Pons (tissue), 1 donor: ENCODE measurements at regions not wholly inside any gene's neighbourhood (a gene's known extent, or its start where the extent isn't known, plus 50 kb on each side); places are given as distances from the start of the nearest gene placed in this dataset.
"Not testable (repeated sequence)": the region's sequence is repeated elsewhere in the genome, so short reads cannot be mapped to it uniquely, and the experiment has no call there.

Experiments
- DNase-seq: peaks from one replicate; pipeline ENCODE4 v3.0.0-alpha.2; 2016; ENCODE audit warnings: low spot score

DNA sequence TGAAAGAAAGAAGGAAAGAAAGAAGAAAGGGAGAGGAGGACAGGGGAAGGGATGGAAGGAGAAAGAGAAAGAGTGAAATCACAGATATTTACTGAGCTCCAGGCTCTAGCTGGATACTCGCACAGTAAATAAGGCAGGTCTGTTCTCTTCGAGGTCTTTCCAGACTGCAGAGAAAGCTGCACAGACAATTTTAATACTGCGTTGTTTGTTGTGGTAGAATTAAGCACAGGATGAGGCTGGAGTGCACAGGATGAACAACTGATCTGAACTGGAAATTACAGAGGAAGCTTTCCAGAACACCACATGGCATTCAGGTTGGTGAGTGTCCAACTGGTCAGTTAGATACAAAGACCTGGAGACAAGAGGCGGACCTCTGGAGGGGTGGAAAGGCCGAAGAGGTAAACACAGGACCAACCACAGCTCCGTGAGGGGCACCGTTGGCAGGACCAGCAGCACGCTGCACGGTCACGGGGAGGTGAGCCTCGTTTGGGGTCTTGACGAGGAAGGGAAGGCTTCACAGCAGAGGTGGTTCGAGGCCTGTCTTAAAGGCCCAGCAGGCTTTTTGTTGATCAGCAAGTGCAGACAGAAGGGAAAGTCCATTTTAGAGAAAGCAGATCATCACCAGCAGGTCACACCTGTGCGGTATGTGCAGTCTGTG, 121.7 kb downstream of the ATP6V0E2 start:
- not testable (repeated sequence) for DNase-seq

DNA sequence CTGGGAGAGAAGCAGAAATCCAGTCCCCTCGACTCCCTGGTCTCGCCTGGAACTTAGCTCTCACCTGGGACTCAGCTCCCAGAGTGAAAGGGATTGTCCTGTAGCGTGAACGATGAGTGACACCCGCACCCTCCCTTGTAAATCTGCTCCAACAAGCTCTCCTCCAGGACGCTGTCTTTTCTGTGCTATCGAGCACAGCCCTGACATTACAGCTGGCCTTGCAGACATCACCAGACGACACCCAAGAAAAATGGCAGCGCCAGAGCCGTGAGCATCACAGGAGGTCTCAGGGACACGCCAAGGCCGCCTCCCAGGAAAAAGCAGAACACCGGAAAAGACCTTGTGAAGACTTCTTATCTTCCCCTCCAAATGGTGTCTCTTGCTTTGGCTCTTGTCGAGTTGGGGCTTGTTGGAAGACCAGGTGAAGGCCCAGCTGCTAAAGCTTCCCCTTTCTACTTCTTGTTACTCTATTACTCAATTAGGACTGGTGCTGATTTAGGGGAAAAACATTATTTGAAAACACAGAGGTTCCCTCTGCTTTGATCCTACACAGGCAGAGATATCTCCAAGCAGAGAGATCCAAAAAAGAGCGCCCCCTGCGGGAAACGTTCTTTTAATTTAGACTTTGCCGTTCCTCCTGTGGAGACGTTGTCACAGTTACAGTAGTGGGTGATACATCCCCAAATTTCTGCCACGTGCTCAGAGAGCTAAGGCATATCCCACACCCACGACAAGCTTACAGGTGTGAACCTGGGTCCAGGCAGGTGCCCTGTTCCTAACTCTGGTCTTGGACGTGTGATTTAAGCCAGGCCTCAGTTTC, 127.2 kb downstream of the ATP6V0E2 start:
- not testable (repeated sequence) for DNase-seq

DNA sequence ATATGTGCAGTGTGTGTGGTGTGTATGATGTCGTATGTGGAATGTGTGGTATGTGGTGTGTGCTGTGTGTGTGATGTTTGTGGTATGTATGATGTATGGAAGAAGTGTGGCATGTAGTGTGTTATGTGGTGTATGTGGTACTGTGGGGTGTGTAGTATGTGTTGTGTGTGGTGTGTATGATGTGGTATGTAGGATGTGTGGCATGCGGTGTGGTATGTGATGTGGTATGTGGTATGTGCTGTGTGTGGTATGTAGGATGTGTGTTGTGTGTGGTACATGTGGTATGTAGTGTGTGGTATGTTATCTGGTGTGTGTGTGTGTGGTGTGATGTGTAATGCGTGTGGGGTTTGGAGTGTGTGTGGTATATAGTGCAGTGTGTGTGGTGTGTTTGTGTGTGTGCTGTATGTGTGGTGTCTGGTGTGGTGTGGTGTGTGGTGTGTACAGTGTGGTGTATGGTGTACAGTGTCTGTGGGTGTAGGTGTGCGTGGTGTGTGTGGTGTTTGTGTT, 129.6 kb downstream of the ATP6V0E2 start:
- DNase-seq: no peak

DNA sequence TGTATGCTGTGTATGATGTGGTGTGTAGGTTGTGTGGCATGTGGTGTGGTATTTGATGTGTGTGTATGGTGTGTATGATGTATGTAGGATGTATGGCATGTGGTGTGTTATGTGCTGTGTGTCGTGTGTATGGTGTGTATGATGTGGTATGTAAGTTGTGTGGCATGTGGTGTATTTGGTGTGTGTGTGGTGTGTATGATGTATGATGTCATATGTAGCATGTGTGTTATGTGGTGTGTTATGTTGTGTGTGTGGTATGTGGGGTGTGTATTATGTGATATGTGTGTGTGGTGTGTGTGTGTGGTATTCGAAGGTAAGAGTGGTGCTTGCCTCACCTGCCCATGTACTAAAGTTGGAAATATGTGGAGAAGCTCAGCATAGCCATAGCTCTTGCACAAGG, 130.2 kb downstream of the ATP6V0E2 start:
- DNase-seq: not testable (repeated sequence)

DNA sequence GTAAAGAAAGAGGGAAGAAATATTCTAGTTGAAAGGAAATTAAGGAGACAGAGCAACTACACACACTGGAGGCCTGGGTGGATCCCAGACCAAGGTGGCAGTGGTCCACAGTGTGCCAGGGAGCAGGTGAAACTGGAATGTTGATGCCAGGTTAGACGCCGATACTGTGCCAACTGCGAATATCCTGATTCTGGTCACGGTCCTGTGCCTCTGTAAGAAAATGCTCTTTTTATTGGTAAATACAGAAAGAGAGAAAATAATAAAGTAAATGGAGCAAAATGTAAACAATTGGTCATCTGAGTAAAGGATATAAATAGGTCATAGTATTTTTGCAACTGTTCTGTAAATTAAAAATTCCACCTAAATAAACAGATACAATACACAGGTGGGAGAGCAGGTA, 131.1 kb downstream of the ATP6V0E2 start:
- DNase-seq: not testable (repeated sequence)

DNA sequence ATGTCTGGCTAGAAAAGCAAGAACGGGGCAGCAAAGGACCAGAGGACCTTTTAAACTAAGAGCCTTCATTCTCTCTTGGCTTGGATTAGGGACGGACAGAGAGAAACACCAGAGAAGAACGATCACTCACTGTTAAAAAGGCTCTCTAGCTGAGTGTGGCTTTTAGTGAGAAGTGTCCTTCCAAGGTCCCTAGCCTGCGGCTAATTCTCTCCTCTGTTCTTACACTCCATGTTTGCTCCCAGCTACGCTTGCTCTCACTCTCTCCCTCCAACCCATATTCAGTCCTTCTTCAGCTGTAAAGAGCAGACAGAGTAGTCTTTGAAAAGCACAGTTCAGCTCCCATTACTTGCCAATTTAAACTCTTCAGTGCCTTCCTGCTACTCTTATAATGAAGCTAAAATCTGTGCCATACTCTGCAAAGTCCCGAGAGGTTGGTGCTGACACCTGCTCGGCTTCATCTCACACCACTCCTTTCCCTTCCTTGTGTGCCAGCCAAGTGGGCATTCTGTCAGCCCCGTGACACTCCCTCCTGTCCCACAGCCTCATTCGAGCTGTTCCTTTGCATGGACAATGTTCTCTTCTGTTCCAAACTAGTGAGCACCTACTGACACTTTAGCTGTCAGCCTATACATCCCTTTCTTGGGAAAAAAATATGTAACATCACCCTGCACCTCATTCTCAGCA, 136.0 kb downstream of the ATP6V0E2 start:
- DNase-seq: not testable (repeated sequence)

DNA sequence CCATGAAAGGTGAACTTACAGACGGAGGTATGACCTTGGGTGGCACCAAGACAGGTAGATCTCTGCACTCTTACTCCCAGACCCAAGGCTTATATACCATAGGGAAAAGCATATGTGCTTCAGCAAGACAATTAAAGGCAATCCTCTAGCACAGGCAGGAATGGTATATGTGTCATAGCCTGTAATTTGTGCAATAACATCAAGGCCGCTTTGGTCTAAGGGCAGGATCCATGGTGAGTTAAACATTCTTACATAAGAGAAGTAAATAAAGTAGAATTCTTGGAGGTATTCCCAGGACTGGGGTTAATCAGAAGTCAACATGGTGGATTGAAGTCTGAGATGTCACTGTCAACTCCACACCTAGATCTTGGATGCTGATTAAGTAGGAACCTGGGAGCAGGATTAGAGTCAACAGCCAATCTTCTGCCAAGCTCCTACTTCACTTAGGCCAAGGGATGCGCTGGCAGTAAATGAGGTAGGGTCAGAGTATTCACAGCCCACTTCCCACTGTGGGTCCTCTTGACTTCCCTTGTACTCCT, 143.0 kb downstream of the ATP6V0E2 start:
- DNase-seq: not testable (repeated sequence)

DNA sequence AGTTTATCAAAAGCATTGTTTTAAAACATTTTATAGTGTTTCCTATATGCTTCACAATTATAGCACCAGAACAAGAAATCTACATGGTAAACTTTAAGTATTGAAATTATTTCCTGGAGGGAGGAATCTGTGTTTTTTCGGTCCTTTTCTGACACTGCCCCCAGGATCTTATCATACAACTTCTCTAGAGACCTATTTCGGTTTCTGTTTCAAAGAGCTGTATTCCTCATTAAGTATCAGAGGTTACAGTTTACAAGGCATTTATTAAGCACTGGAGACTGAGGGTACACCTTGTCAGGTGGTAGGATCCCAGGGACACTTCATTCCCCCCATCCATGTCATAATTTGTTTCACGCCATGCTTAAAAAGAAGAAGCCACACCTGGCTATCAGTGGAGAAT, 146.4 kb downstream of the ATP6V0E2 start:
- DNase-seq: not testable (repeated sequence)

DNA sequence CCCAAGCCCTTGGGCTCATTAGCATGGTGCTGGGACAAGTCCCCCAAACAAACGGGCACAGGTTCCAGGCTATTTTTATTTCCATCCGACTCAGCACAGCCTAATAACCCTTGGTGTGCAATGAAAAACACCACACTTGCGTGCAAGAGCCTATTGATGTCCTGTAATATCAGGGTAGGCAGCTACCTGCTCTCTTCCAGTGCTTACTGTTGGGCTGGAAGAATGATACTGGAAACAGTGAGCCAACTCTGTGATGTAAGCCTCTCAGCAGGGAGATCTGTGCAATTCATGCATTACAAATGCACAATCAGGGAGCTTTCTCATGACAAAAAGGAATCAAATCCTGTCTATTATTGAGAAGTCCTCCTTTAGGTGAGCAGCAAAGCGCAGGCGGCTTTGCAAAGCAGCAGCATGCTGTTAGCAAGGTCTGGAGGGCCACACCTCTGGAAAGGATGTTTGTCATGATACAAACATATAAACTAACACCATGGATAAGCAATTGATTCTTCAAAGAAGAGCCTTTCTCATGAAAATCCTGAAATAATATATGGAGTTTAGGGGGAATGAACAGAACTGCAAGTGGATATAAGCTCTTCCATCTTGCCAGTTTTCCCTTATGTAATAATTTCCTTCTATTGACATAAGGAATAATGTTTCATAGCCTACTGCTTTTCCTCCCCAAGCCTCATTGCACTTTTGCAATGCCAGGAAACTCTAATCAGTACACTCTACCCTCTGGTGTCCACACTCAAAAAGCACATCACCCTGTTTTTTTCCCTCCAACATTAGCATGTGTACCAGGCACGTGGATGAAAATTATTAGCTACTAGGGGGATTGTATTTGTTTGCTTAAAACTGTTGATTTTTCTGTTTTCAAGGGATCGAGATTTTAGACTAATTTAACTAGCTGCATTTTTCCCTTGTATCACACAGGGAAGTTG, 151.1 kb downstream of the ATP6V0E2 start:
- DNase-seq: not testable (repeated sequence)

DNA sequence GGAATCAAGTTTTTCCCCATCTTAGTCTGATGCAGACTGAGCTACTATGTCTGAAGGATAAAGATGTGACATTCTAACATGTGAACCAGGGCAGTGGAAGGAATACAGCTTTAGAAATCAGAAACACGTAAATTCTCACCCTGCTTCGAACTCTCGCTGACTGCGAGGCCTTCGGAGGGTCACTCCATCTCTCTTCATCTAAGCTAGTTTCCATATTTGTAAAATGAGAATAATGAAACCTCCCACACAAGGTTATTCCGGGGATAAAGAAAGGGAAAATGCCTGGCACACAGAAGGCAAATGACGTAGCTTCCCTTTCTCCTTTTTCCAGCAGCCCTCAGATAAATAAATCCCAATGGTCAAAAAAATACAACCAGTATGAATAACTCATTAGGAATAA, 152.0 kb downstream of the ATP6V0E2 start:
- not testable (repeated sequence) for DNase-seq

DNA sequence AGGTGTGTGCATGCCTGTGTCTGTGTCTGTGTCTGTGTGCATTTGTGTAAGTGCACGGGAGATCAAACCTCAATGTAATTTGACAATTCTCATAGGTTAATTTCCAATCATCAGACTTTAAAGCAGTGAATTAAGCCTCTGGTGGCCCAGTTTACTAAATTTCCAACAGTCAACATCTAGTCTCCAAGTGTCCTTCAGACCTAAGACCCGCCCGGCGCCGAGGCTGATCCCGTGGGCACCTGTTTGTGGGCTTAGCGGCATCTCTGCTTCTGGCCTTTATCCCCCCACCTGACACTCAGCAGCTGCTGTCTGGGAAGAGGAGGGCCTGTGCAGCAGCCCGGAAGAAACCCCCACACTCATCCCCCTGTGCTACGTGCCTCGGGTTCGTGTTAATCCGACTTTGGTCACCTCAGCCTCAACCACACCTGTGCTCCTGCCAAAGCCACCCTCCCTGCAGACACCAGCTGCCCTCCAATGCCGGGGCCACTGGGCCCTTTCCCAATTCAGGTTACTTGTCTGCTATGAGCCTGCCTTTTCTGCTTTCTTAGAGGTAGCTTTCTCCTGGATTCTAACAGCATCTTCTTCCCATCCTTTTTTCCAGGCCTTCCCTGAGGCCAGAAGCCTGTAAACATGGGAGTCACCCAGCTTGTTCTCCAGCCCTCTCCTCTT, 154.7 kb downstream of the ATP6V0E2 start:
- not testable (repeated sequence) for DNase-seq

DNA sequence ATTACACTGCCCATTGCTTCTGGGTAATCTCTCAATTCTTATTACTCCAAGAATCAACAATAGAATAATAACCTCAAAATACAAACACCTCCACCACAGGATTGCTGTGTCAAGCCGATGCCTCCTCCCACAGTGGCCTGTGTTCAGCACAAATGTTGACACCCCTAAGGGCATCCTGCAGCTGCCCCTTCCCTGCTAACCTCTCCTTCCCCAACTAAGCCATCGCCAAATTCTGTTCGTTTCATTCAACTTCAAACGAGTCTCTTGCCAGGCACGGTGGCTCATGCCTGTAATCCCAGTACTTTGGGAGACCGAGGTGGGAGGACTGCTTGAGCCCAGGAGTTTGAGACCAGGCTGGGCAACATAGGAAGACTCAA, 155.2 kb downstream of the ATP6V0E2 start:
- DNase-seq: not testable (repeated sequence)

DNA sequence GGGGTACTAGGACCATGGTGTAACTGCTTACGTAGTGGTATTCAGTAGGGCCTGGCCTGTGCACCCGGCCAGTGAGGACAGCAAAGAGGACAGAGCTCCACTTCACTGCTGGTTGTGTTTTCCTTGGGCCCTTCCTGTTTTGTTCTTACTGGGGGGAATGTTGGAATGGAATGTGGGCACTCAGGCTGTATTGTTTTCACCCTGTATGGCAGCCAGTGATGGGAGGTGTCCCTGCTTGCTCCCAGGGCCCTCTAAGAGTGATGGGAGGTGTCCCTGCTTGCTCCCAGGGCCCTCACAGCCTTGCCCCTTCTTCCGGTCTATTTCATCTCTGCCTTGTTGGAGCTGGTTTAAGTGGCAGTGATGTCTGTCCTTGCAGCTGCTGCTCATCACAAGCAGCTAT, 158.0 kb downstream of the ATP6V0E2 start:
- not testable (repeated sequence) for DNase-seq

DNA sequence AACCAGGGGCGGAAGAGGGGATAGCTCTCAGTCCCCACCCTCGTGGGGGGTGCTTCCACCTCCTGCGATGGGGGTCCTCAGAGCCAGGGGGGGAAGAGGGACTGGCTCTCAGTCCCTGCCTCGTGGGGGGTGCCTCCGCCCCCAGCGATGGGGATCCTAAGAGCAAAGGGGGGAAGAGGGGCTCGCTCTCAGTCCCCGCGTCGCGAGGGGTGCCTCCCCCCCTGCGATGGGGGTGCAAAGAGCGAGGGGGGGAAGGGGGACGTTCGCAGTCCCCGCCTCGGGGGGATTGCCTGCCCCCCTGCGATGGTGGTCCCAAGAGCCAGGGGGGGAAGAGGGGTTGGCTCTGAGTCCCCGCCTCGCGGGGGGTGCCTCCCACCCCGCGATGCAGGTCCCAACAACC, 159.9 kb downstream of the ATP6V0E2 start:
- not testable (repeated sequence) for DNase-seq

DNA sequence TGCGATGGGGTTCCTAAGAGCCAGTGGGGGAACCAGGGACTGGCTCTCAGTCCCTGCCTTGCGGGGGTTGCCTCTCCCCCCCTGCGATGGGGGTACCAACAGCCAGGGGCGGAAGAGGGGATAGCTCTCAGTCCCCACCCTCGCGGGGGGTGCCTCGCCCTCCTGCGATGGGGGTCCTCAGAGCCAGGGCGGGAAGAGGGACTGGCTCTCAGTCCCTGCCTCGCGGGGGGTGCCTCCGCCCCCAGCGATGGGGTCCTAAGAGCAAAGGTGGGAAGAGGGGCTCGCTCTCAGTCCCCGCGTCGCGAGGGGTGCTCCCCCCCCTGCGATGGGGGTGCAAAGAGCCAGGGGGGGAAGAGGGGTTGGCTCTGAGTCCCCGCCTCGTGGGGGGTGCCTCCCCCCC, 162.0 kb downstream of the ATP6V0E2 start:
- DNase-seq: not testable (repeated sequence)

DNA sequence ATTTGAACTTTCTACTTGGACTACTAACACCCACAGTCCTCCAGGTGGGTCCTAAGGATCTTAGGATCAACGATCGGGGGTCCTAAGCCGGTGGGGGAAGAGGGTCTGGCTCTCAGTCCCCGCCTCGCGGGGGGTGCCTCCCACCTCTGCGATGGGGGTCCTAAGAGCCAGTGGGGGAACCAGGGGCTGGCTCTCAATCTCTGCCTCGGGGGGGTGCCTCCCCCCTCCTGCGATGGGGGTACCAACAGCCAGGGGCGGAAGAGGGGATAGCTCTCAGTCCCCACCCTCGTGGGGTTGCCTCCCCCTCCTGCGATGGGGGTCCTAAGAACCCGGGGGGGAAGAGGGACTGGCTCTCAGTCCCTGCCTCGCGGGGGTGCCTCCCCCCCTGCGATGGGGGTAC, 165.3 kb downstream of the ATP6V0E2 start:
- DNase-seq: not testable (repeated sequence)

DNA sequence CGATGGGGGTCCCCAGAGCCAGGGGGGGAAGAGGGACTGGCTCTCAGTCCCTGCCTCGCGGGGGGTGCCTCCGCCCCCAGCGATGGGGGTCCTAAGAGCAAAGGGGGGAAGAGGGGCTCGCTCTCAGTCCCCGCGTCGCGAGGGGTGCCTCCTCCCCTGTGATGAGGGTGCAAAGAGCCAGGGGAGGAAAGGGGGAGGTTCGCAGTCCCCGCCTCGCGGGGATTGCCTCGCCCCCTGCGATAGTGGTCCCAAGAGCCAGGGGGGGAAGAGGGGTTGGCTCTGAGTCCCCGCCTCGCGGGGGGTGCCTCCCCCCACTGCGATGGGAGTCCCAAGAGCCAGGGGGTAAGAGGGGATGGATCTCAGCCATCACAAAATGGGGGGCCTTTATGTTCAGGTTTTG, 168.5 kb downstream of the ATP6V0E2 start:
- not testable (repeated sequence) for DNase-seq

DNA sequence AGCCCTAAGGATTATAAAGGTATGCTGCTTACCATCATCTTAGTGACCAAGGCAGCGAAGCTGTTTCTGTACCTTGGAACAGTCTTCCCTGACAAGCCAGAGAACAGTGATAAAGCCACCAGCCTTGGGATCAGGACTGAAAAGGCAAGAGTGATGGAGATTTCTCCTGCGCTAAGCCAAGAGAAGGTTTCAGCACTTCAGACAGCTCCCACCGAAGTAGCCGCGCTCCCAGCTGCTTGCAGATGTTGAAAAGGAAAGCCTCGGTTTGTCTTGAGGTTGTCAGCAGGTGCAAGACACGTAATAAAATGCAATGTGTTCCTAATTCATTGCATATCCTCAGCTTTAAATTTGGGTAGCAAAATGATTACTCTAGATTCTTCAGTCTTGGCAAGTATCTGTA, 171.0 kb downstream of the ATP6V0E2 start:
- DNase-seq: not testable (repeated sequence)

DNA sequence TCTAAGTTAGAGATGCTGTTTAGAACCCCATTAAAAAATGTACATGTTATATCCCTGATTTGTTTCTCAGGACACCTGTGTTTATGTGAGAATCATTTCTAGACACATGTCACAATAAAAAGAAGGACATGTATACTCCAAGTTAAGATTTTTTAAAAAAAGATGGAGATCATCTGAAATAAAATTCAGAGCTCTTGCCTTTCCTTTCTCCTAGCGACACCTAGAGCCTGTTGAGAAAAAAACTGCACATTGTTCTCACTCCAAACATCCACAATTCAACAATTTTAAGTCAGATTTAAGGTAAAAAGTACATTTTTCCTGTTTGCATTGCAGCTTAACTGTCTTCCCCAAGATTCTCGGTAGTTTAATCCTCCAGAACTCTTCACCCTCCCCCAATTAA, 171.8 kb downstream of the ATP6V0E2 start:
- not testable (repeated sequence) for DNase-seq
